ENCODE measurements at regions not wholly inside any gene's neighbourhood (a gene's known extent, or its start where the extent isn't known, plus 50 kb on each side); places are given as distances from the start of the nearest gene placed in this dataset.

- no peak for DNase-seq
Observed at GRCh38 chr14:42013153-42013552, 406.5 kb downstream of the LRFN5 start.

- no peak for DNase-seq
Observed at GRCh38 chr14:42011221-42011620, 404.5 kb downstream of the LRFN5 start.

- no peak for DNase-seq
Observed at GRCh38 chr14:42004321-42004720, 397.6 kb downstream of the LRFN5 start.

- DNase-seq, result no peak
Observed at GRCh38 chr14:42002141-42002540, 395.5 kb downstream of the LRFN5 start.

GRCh38 chr14:42001431-42001830, 394.8 kb downstream of the LRFN5 start:
- DNase-seq, result no peak

- DNase-seq, result no peak
Observed at GRCh38 chr14:42000450-42000849, 393.8 kb downstream of the LRFN5 start.

- DNase-seq, result no peak
Observed at GRCh38 chr14:41993687-41994086, 387.0 kb downstream of the LRFN5 start.

- DNase-seq, result no peak
Observed at GRCh38 chr14:41986700-41987099, 380.0 kb downstream of the LRFN5 start.

- DNase-seq, result no peak
Observed at GRCh38 chr14:41986083-41986645, 379.5 kb downstream of the LRFN5 start.

- no peak for DNase-seq
Observed at GRCh38 chr14:41973178-41973577, 366.5 kb downstream of the LRFN5 start.

- DNase-seq, result no peak
Observed at GRCh38 chr14:41972531-41972930, 365.9 kb downstream of the LRFN5 start.

- DNase-seq, result no peak
Observed at GRCh38 chr14:41960281-41960680, 353.6 kb downstream of the LRFN5 start.

- no peak for DNase-seq
Observed at GRCh38 chr14:41957459-41957858, 350.8 kb downstream of the LRFN5 start.
